GM04504 (cell line): ENCODE measurements at regions not wholly inside any gene's neighbourhood (a gene's known extent, or its start where the extent isn't known, plus 50 kb on each side); places are given as distances from the start of the nearest gene placed in this dataset.
"Not testable (repeated sequence)": the region's sequence is repeated elsewhere in the genome, so short reads cannot be mapped to it uniquely, and the experiment has no call there.

Experiments used
- DNase-seq: peaks from one replicate; pipeline ENCODE4 v3.0.0-alpha.2; 2012; ENCODE audit warnings: low read depth

GRCh38 chr5:123945548-123945947 lies 433.6 kb downstream of the CSNK1G3 start:
- DNase-seq: no peak

GRCh38 chr5:123943151-123943550 lies 431.2 kb downstream of the CSNK1G3 start:
- DNase-seq: no peak

GRCh38 chr5:123940416-123940815 lies 428.4 kb downstream of the CSNK1G3 start:
- DNase-seq: no peak

- DNase-seq: peak; percentile 35
Measured at GRCh38 chr5:123937230-123937629, 425.3 kb downstream of the CSNK1G3 start.

- DNase-seq: no peak
Measured at GRCh38 chr5:123936548-123936947, 424.6 kb downstream of the CSNK1G3 start.

- not testable (repeated sequence) for DNase-seq
Measured at GRCh38 chr5:123933812-123934211, 421.8 kb downstream of the CSNK1G3 start.

GRCh38 chr5:123929055-123929474 lies 417.1 kb downstream of the CSNK1G3 start:
- DNase-seq: no peak

GRCh38 chr5:123928401-123928800 lies 416.4 kb downstream of the CSNK1G3 start:
- DNase-seq: no peak

- no peak for DNase-seq
Measured at GRCh38 chr5:123921193-123921592, 409.2 kb downstream of the CSNK1G3 start.

GRCh38 chr5:123916345-123917121 lies 404.6 kb downstream of the CSNK1G3 start:
- peak; percentile 79 for DNase-seq

- DNase-seq: no peak
Measured at GRCh38 chr5:123914333-123914732, 402.4 kb downstream of the CSNK1G3 start.

- DNase-seq: no peak
Measured at GRCh38 chr5:123907349-123907748, 395.4 kb downstream of the CSNK1G3 start.

- no peak for DNase-seq
Measured at GRCh38 chr5:123906698-123907295, 394.8 kb downstream of the CSNK1G3 start.

GRCh38 chr5:123885081-123885480 lies 373.1 kb downstream of the CSNK1G3 start:
- no peak for DNase-seq

- DNase-seq: no peak
Measured at GRCh38 chr5:123882965-123883345, 371.0 kb downstream of the CSNK1G3 start.

GRCh38 chr5:123882319-123882964 lies 370.5 kb downstream of the CSNK1G3 start:
- no peak for DNase-seq

- peak; percentile 28 for DNase-seq
Measured at GRCh38 chr5:123881759-123882244, 369.8 kb downstream of the CSNK1G3 start.

GRCh38 chr5:123880875-123881274 lies 368.9 kb downstream of the CSNK1G3 start:
- no peak for DNase-seq

GRCh38 chr5:123879071-123879470 lies 367.1 kb downstream of the CSNK1G3 start:
- DNase-seq: no peak

- no peak for DNase-seq
Measured at GRCh38 chr5:123876276-123876790, 364.4 kb downstream of the CSNK1G3 start.

- DNase-seq: no peak
Measured at GRCh38 chr5:123875561-123876275, 363.7 kb downstream of the CSNK1G3 start.

GRCh38 chr5:123874600-123875201 lies 362.7 kb downstream of the CSNK1G3 start:
- no peak for DNase-seq
